ENCODE measurements at regions not wholly inside any gene's neighbourhood (a gene's known extent, or its start where the extent isn't known, plus 50 kb on each side); places are given as distances from the start of the nearest gene placed in this dataset.

DNA sequence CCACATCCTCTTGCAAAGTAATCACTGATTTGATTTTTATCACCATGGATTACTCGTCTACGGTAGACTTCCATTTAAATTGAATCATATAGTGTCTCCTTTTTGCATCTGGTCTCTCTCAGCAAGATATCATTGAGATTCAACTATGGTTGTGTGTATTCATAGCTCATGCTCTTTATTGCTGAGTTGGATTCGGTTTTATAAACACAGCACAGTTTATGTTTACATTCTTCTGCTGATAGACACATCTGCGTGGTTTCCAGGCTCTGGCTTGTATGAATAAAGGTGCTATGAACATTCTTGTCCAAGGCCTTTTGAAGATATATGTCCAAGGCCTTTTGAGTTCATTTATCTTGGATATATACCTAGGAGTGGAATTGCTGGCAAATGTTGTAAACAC lies 356.5 kb upstream of the CELF2 start:
- no peak for TF ChIP-seq CTCF (IDR thresholded peaks at IDR 0.05; ENCODE audit: insufficient read depth, low read length, poor library complexity, severe bottlenecking)
- DNase-seq (ENCODE audit: low read depth): no peak
- no peaks in the 10 kb centered on the region for H3K27me3 ChIP-seq (ENCODE audit: control insufficient read depth, insufficient read depth, low read length)
- no peaks in the 10 kb centered on the region for H3K36me3 ChIP-seq (ENCODE audit: control insufficient read depth, insufficient read depth, low read length)
- H3K4me3 ChIP-seq (ENCODE audit: low read depth, low read length): no peak overlapping the region

GRCh38 chr10:10662716-10663408 lies 354.8 kb upstream of the CELF2 start:
- Histone ChIP-seq H3K4me3 (ENCODE audit: low read depth, low read length) (no peak overlapping the region), H3K27me3 (ENCODE audit: control insufficient read depth, insufficient read depth, low read length) (no peaks in the 10 kb centered on the region), H3K36me3 (ENCODE audit: control insufficient read depth, insufficient read depth, low read length) (no peaks in the 10 kb centered on the region)
- DNase-seq (ENCODE audit: low read depth): no peak
- TF ChIP-seq CTCF (IDR thresholded peaks at IDR 0.05; ENCODE audit: insufficient read depth, low read length, poor library complexity, severe bottlenecking): no peak

DNA sequence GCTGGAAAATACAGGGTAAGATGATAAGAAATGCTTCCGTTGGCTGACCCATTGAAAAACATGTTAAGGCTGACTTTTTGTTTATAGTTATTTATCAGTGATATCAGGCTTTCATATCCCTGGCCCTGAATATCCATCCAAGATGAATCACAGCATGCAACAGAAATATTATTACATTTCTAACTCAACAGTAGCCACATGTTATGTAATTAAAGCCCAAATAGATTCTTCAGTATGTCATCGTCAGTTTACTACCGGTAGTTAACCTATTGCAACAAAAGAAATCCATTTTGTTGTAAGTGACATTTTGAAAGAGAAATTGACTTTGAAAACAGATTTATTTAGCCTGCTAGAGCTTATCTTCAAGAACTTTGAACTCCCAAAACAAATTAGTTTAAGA lies 354.1 kb upstream of the CELF2 start:
- Histone ChIP-seq H3K36me3 (ENCODE audit: control insufficient read depth, insufficient read depth, low read length) (no peaks in the 10 kb centered on the region), H3K27me3 (ENCODE audit: control insufficient read depth, insufficient read depth, low read length) (no peaks in the 10 kb centered on the region), H3K4me3 (ENCODE audit: low read depth, low read length) (no peak overlapping the region)
- DNase-seq (ENCODE audit: low read depth): no peak
- no peak for TF ChIP-seq CTCF (IDR thresholded peaks at IDR 0.05; ENCODE audit: insufficient read depth, low read length, poor library complexity, severe bottlenecking)

GRCh38 chr10:10665750-10666149 lies 351.9 kb upstream of the CELF2 start:
- H3K27me3 ChIP-seq (ENCODE audit: control insufficient read depth, insufficient read depth, low read length): no peaks in the 10 kb centered on the region
- no peak for DNase-seq (ENCODE audit: low read depth)
- TF ChIP-seq CTCF (IDR thresholded peaks at IDR 0.05; ENCODE audit: insufficient read depth, low read length, poor library complexity, severe bottlenecking): no peak
- no peak overlapping the region for H3K4me3 ChIP-seq (ENCODE audit: low read depth, low read length)
- H3K36me3 ChIP-seq (ENCODE audit: control insufficient read depth, insufficient read depth, low read length): no peaks in the 10 kb centered on the region

DNA sequence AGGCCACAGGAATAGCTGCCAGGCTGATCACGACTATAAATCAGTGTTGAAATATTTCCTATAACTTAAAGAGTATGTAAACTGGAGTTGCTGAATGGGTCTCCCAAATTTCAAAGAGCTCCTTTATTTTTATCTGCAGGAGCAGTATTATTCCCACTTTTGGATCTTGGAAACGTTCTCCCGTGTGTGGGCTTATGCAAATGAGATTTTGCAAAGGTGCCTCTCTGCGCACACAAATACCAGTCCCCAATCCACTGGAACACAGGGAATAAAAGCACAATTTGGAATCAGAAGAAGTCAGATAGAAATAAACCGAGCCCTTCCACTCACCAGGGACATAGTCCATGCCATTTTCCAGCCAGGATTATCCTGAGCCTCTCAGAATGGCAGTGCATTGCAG lies 350.2 kb upstream of the CELF2 start:
- DNase-seq (ENCODE audit: low read depth): no peak
- no peaks in the 10 kb centered on the region for H3K27me3 ChIP-seq (ENCODE audit: control insufficient read depth, insufficient read depth, low read length)
- TF ChIP-seq CTCF (IDR thresholded peaks at IDR 0.05; ENCODE audit: insufficient read depth, low read length, poor library complexity, severe bottlenecking): no peak
- H3K36me3 ChIP-seq (ENCODE audit: control insufficient read depth, insufficient read depth, low read length): no peaks in the 10 kb centered on the region
- no peak overlapping the region for H3K4me3 ChIP-seq (ENCODE audit: low read depth, low read length)

DNA sequence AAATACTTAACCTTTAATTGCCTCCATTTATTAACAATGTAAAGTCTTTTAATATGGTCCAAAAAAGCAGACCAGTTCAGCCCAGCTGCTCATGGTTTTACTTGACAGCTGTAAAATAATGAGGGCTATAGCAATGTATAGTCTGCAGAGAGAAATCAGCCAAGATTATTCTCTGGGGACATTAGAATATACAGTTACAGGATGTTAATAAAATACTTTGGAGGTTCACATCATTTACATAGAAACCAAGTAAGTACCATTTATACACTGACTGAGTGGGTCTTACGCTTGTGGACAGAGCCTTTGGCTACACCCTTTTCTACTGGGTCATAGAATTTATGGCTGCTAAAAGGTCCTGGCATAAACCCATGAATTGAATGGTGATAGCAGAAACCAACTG lies 340.7 kb upstream of the CELF2 start:
- no peak for TF ChIP-seq CTCF (IDR thresholded peaks at IDR 0.05; ENCODE audit: insufficient read depth, low read length, poor library complexity, severe bottlenecking)
- no peaks in the 10 kb centered on the region for H3K36me3 ChIP-seq (ENCODE audit: control insufficient read depth, insufficient read depth, low read length)
- H3K27me3 ChIP-seq (ENCODE audit: control insufficient read depth, insufficient read depth, low read length): no peaks in the 10 kb centered on the region
- DNase-seq (ENCODE audit: low read depth): no peak
- no peak overlapping the region for H3K4me3 ChIP-seq (ENCODE audit: low read depth, low read length)

Measured in kidney epithelial cell (primary cell).